H1 (cell line): ENCODE measurements at regions not wholly inside any gene's neighbourhood (a gene's known extent, or its start where the extent isn't known, plus 50 kb on each side); places are given as distances from the start of the nearest gene placed in this dataset.

Experiments
- CTCF ChIA-PET: fragments of 300-600 bp; sonication (Branson Sonifier 250); formaldehyde crosslinking; loops from one replicate; lab custom pipeline; 2021; ENCODE audit not compliant: partially characterized antibody; lab: Charles Lee
- POLR2A ChIA-PET: fragments of 300-600 bp; sonication (Branson Sonifier 250); formaldehyde crosslinking; loops from one replicate; lab custom pipeline; 2021; ENCODE audit warnings: inconsistent platforms; ENCODE audit not compliant: partially characterized antibody; lab: Charles Lee
- DNase-seq, 2 experiments: peaks; one replicate each; pipeline versions ENCODE4 v3.0.0 to v3.0.0-alpha.2; 2010 to 2022; ENCODE audit warnings: low spot score in 2 of 2, low read depth in 1 of 2, mixed read lengths in 1 of 2
- FAIRE-seq: peaks from 2 replicates; lab custom pipeline; 2011; peaks lifted over from hg19 to GRCh38; lab: Jason Lieb, UNC
- H2AFZ ChIP-seq: 2 replicates; pipeline ENCODE4 v1.8.1; 2012; ENCODE audit warnings: low read length, inconsistent platforms
- H2AK5ac ChIP-seq: 2 replicates; pipeline ENCODE4 v1.6.1; 2013; ENCODE audit warnings: low read depth, low read length
- H2BK120ac ChIP-seq: replicated peaks from 2 replicates; pipeline ENCODE3; 2013; ENCODE audit warnings: low read depth, low read length, inconsistent platforms
- H2BK12ac ChIP-seq: 2 replicates; pipeline ENCODE4 v1.6.1; 2013; ENCODE audit warnings: low read depth, low read length
- H2BK15ac ChIP-seq: 2 replicates; pipeline ENCODE4 v1.6.1; 2013; ENCODE audit warnings: low read length
- H2BK20ac ChIP-seq: 2 replicates; pipeline ENCODE4 v1.6.1; 2013; ENCODE audit warnings: low read length
- H2BK5ac ChIP-seq: 2 replicates; pipeline ENCODE4 v1.6.1; 2013; ENCODE audit warnings: low read depth, low read length
- H3K14ac ChIP-seq: 2 replicates; pipeline ENCODE4 v1.6.1; 2013; ENCODE audit warnings: inconsistent platforms; ENCODE audit not compliant: insufficient read length
- H3K18ac ChIP-seq: 2 replicates; pipeline ENCODE4 v1.6.1; 2013; ENCODE audit warnings: low read length; ENCODE audit errors: extremely low read depth
- H3K23ac ChIP-seq: 2 replicates; pipeline ENCODE4 v1.6.1; 2013; ENCODE audit warnings: inconsistent platforms; ENCODE audit not compliant: insufficient read length
- H3K23me2 ChIP-seq: 2 replicates; pipeline ENCODE4 v1.6.1; 2013; ENCODE audit warnings: low read depth, low read length
- H3K27ac ChIP-seq: 2 replicates; pipeline ENCODE4 v1.6.1; 2011; ENCODE audit warnings: low read depth, low read length, inconsistent platforms
- H3K27me3 ChIP-seq, 4 experiments: replicated peaks in 1 of 4; 1 replicate in 1 of 4; 2 replicates in 3 of 4; pipeline versions ENCODE4 v1.6.1 to v1.8.1; 2011 to 2013; ENCODE audit warnings: low read length in 3 of 4, mild to moderate bottlenecking in 3 of 4, inconsistent platforms in 2 of 4, mixed read lengths in 2 of 4, moderate library complexity in 1 of 4; ENCODE audit not compliant: control insufficient read depth in 3 of 4, insufficient read depth in 3 of 4; ENCODE audit errors: extremely low read depth in 1 of 4
- H3K36me3 ChIP-seq, 4 experiments: 2 replicates each; pipeline versions ENCODE4 v1.6.1 to v1.8.1; 2011 to 2013; ENCODE audit warnings: mild to moderate bottlenecking in 4 of 4, low read length in 3 of 4, moderate library complexity in 2 of 4, control low read depth in 1 of 4, inconsistent platforms in 1 of 4; ENCODE audit not compliant: insufficient read depth in 4 of 4, control insufficient read depth in 2 of 4
- H3K4ac ChIP-seq: replicated peaks from 2 replicates; pipeline ENCODE3; 2013; ENCODE audit warnings: low read length, low read depth, mixed read lengths, inconsistent platforms; ENCODE audit not compliant: insufficient read length
- H3K4me1 ChIP-seq, 4 experiments: replicated peaks in 1 of 4; 1 replicate in 1 of 4; 2 replicates in 3 of 4; pipeline versions ENCODE4 v1.6.1 to v1.8.1; 2011 to 2013; ENCODE audit warnings: low read length in 3 of 4, inconsistent platforms in 2 of 4, mixed read lengths in 1 of 4; ENCODE audit not compliant: insufficient read depth in 4 of 4, control insufficient read depth in 3 of 4
- H3K4me2 ChIP-seq, 2 experiments: 2 replicates each; pipeline versions ENCODE4 v1.6.1 to v1.8.1; 2011 to 2013; ENCODE audit warnings: low read depth in 2 of 2, low read length in 2 of 2, control low read depth in 1 of 2, inconsistent platforms in 1 of 2, mild to moderate bottlenecking in 1 of 2; ENCODE audit not compliant: insufficient read depth in 1 of 2
- H3K4me3 ChIP-seq, 4 experiments: fragments of 200-600, 300-600 bp in 1 of 4; sonication (generic), shearing (Covaris generic), sonication (Bioruptor Twin) in 1 of 4; 2 replicates each; pipeline versions ENCODE4 v1.5.1 to v1.8.1; 2011 to 2016; ENCODE audit warnings: low read length in 4 of 4, low read depth in 3 of 4, control low read depth in 2 of 4, inconsistent platforms in 2 of 4, mild to moderate bottlenecking in 2 of 4, mixed read lengths in 1 of 4, moderate library complexity in 1 of 4; ENCODE audit not compliant: insufficient read depth in 2 of 4; ENCODE audit errors: extremely low read depth in 1 of 4
- H3K56ac ChIP-seq: replicated peaks from 2 replicates; pipeline ENCODE3; 2013; ENCODE audit warnings: low read depth, mild to moderate bottlenecking, mixed read lengths, low read length, inconsistent platforms; ENCODE audit not compliant: insufficient read length
- H3K79me1 ChIP-seq: 2 replicates; pipeline ENCODE4 v1.6.1; 2013; ENCODE audit warnings: low read depth, low read length, control low read depth
- H3K79me2 ChIP-seq, 2 experiments: 2 replicates each; pipeline versions ENCODE4 v1.6.1 to v1.8.1; 2012 to 2013; ENCODE audit warnings: low read length in 2 of 2, mild to moderate bottlenecking in 2 of 2, inconsistent platforms in 1 of 2; ENCODE audit not compliant: insufficient read depth in 2 of 2, control insufficient read depth in 1 of 2
- H3K9ac ChIP-seq, 4 experiments: replicated peaks in 1 of 4; 1 replicate in 1 of 4; 2 replicates in 3 of 4; pipeline versions ENCODE4 v1.6.1 to v1.8.1; 2011 to 2013; ENCODE audit warnings: low read depth in 3 of 4, low read length in 3 of 4, control low read depth in 2 of 4, mild to moderate bottlenecking in 2 of 4, moderate library complexity in 2 of 4, inconsistent platforms in 1 of 4; ENCODE audit errors: extremely low read depth in 1 of 4
- H3K9me3 ChIP-seq, 2 experiments: 2 replicates each; pipeline versions ENCODE4 v1.6.1 to v1.8.1; 2012 to 2013; ENCODE audit warnings: mild to moderate bottlenecking in 2 of 2, moderate library complexity in 2 of 2, control low read depth in 1 of 2, inconsistent platforms in 1 of 2, low read depth in 1 of 2, low read length in 1 of 2, mixed read lengths in 1 of 2; ENCODE audit not compliant: insufficient read depth in 2 of 2
- H4K20me1 ChIP-seq, 2 experiments: replicated peaks in 1 of 2; 2 replicates each; pipeline versions ENCODE3 to v1.8.1; 2011 to 2013; ENCODE audit warnings: inconsistent platforms in 2 of 2, low read length in 2 of 2, mild to moderate bottlenecking in 1 of 2; ENCODE audit not compliant: insufficient read depth in 2 of 2, control insufficient read depth in 1 of 2
- H4K5ac ChIP-seq: 2 replicates; pipeline ENCODE4 v1.6.1; 2013; ENCODE audit warnings: low read length, low read depth, mixed read lengths, inconsistent platforms; ENCODE audit not compliant: insufficient read length
- H4K8ac ChIP-seq: 2 replicates; pipeline ENCODE4 v1.8.0; 2013; ENCODE audit warnings: mild to moderate bottlenecking, moderate library complexity, low read length, inconsistent platforms; ENCODE audit not compliant: insufficient read depth; ENCODE audit errors: extremely low read depth
- H4K91ac ChIP-seq: replicated peaks from 2 replicates; pipeline ENCODE3; 2013; ENCODE audit warnings: low read length, mixed read lengths, inconsistent platforms; ENCODE audit not compliant: insufficient read length
- CEBPB ChIP-seq: IDR thresholded peaks from 2 replicates; pipeline ENCODE4 v1.6.1; 2012; ENCODE audit warnings: low read depth, low read length
- CTCF ChIP-seq, 3 experiments: IDR thresholded peaks; 1 replicate in 2 of 3; 2 replicates in 1 of 3; pipeline versions ENCODE4 v1.5.1 to v1.6.1; 2011; ENCODE audit warnings: low read length in 3 of 3, mild to moderate bottlenecking in 3 of 3, inconsistent platforms in 2 of 3, low read depth in 1 of 3, moderate library complexity in 1 of 3; ENCODE audit not compliant: insufficient read depth in 1 of 3; ENCODE audit errors: control extremely low read depth in 1 of 3
- EGR1 ChIP-seq: IDR thresholded peaks from 2 replicates; pipeline ENCODE4 v1.6.1; 2011; ENCODE audit warnings: low read depth, low read length, borderline replicate concordance
- GABPA ChIP-seq: IDR thresholded peaks from 2 replicates; pipeline ENCODE4 v1.6.1; 2011; ENCODE audit warnings: mild to moderate bottlenecking, low read length, moderate library complexity, borderline replicate concordance; ENCODE audit not compliant: insufficient read depth
- MAFK ChIP-seq: IDR thresholded peaks from 2 replicates; pipeline ENCODE4 v1.6.1; 2012; ENCODE audit warnings: low read depth, mild to moderate bottlenecking, improper control_type of control experiment, low read length
- RFX5 ChIP-seq: IDR thresholded peaks from 2 replicates; pipeline ENCODE4 v1.6.1; 2011; ENCODE audit warnings: low read depth, low read length, improper control_type of control experiment, borderline replicate concordance
- RNF2 ChIP-seq: fragments of 200-900, 300-1000 bp; sonication (generic); IDR thresholded peaks from 2 replicates; pipeline ENCODE4 v1.7.1; 2016; ENCODE audit warnings: borderline replicate concordance, low read depth, mild to moderate bottlenecking, antibody characterized with exemption, low read length; ENCODE audit not compliant: poor library complexity, severe bottlenecking; ENCODE audit errors: missing control alignments
- SIRT6 ChIP-seq: IDR thresholded peaks from one replicate; pipeline ENCODE4 v1.7.1; 2012; ENCODE audit warnings: low read length, inconsistent platforms
- SP1 ChIP-seq: IDR thresholded peaks from 2 replicates; pipeline ENCODE4 v1.6.1; 2011; ENCODE audit warnings: low read depth, low read length
- SRF ChIP-seq: IDR thresholded peaks from 2 replicates; pipeline ENCODE4 v1.6.1; 2011; ENCODE audit warnings: mild to moderate bottlenecking, low read depth, low read length, moderate library complexity
- SUZ12 ChIP-seq: fragments of 200-600 bp; sonication (generic); IDR thresholded peaks from 2 replicates; pipeline ENCODE4 v1.6.1; 2012; ENCODE audit warnings: mild to moderate bottlenecking, inconsistent platforms, low read length, moderate library complexity, mixed read lengths
- WGBS, 2 experiments: shearing (Covaris generic) in 1 of 2; methylation state at CpG; one replicate each; pipeline versions ENCODE4 v1.1.6 to v1.1.7; 2013 to 2015; ENCODE audit warnings: low lambda C conversion rate in 2 of 2, mixed read lengths in 2 of 2, inconsistent platforms in 1 of 2, low coverage in 1 of 2, missing lambda C conversion rate in 1 of 2; ENCODE audit not compliant: insufficient replicate concordance in 2 of 2, insufficient coverage in 1 of 2, insufficient read length in 1 of 2; ENCODE audit errors: extremely low coverage in 1 of 2, missing lambda C conversion rate in 1 of 2; 5-methylcytosine and 5-hydroxymethylcytosine counted together
- TF ChIP-seq, protein P1 (sequence below): IDR thresholded peaks from 2 replicates; pipeline ENCODE4 v1.6.1; 2012; ENCODE audit warnings: inconsistent platforms

- Histone ChIP-seq H3K27ac (no peak overlapping the region), H3K14ac (no peak overlapping the region), H2BK12ac (no peak overlapping the region), H4K20me1 (no peaks in the 10 kb centered on the region), H3K18ac (no peak overlapping the region), H3K9me3 (peaks cover 7 to 8% of the 10 kb centered on the region in 2 experiments), H3K4me1 (no peaks in the 10 kb centered on the region), H2BK20ac (no peak overlapping the region), H3K23me2 (no peaks in the 10 kb centered on the region), H3K56ac (no peak overlapping the region), H4K91ac (no peak overlapping the region), H3K79me2 (no peaks in the 10 kb centered on the region), H3K36me3 (no peaks in the 10 kb centered on the region), H3K9ac (no peak overlapping the region), H2BK120ac (no peak overlapping the region), H4K8ac (no peak overlapping the region), H3K27me3 (no peaks in the 10 kb centered on the region), H3K4me3 (no peak overlapping the region), H3K4me2 (no peak overlapping the region), H3K4ac (no peak overlapping the region), H4K5ac (no peak overlapping the region), H3K23ac (no peak overlapping the region), H2AFZ (peak overlapping the region; percentile 93; the same call in 1 of the 2 replicates), H2AK5ac (no peak overlapping the region), H3K79me1 (no peaks in the 10 kb centered on the region), H2BK15ac (no peak overlapping the region), H2BK5ac (no peak overlapping the region)
- DNase-seq (no peak), FAIRE-seq (no peak)
- ChIA-PET POLR2A (no interaction called here), CTCF (interaction anchor here (0.7 to 0.8 kb wide), 2 partner anchors 12 to 87 kb away, joined by 3 read pairs; no protein-coding TSS in a partner anchor)
- TF ChIP-seq CEBPB: no peak
- TF ChIP-seq, protein P1, sequence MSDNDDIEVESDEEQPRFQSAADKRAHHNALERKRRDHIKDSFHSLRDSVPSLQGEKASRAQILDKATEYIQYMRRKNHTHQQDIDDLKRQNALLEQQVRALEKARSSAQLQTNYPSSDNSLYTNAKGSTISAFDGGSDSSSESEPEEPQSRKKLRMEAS: no peak
- no peak for TF ChIP-seq GABPA
- no peak for TF ChIP-seq SP1
- TF ChIP-seq MAFK: no peak
- TF ChIP-seq SIRT6: no peak
- TF ChIP-seq RFX5: no peak
- no peak for TF ChIP-seq SRF
- no peak for TF ChIP-seq RNF2
- TF ChIP-seq EGR1: no peak
- no peak for TF ChIP-seq CTCF (IDR thresholded peaks at IDR 0.05; ENCODE audit: control extremely low read depth in 1 of 3, insufficient read depth in 1 of 3, low read depth in 1 of 3, low read length in 3 of 3)
- no peak for TF ChIP-seq SUZ12
- WGBS, 2 experiments: 95% methylated on average over 5 of the region's 5 CpGs; no CpG with 5 or more reads in 1 of the 2 experiments
Measured at GRCh38 chr4:176959980-176960379, 167.3 kb upstream of the VEGFC start.
